Fibroblast of peridontal ligament (primary cell): ENCODE measurements at regions not wholly inside any gene's neighbourhood (a gene's known extent, or its start where the extent isn't known, plus 50 kb on each side); places are given as distances from the start of the nearest gene placed in this dataset.
"Not testable (repeated sequence)": the region's sequence is repeated elsewhere in the genome, so short reads cannot be mapped to it uniquely, and the experiment has no call there.

Source experiments
- DNase-seq: peaks from one replicate; pipeline ENCODE4 v3.0.0-alpha.2; 2010; ENCODE audit errors: extremely low read depth

DNA sequence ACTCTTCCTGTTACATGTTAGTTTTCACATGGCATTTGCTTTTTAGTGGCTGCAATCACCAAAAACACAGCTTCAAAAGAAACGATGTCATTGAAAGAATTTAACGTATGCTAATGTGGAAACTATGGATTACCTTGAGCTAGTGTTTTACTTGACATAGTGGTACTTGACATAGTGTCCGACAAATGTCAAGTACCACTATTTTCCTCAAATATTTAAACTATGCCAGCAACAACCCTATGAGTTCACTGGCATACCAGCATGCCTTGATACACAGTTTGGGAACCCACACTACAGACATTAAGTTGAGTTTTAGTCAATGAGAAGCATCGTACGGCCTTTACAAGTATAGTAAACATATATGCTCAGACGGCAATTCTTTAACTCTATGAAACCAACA is 560.3 kb downstream of the GALC start:
- no peak for DNase-seq

- no peak for DNase-seq
Measured at GRCh38 chr14:87430810-87431209, 562.2 kb downstream of the GALC start.

- no peak for DNase-seq
Measured at GRCh38 chr14:87430214-87430613, 562.8 kb downstream of the GALC start.

GRCh38 chr14:87419925-87420324 is 573.1 kb downstream of the GALC start:
- no peak for DNase-seq

DNA sequence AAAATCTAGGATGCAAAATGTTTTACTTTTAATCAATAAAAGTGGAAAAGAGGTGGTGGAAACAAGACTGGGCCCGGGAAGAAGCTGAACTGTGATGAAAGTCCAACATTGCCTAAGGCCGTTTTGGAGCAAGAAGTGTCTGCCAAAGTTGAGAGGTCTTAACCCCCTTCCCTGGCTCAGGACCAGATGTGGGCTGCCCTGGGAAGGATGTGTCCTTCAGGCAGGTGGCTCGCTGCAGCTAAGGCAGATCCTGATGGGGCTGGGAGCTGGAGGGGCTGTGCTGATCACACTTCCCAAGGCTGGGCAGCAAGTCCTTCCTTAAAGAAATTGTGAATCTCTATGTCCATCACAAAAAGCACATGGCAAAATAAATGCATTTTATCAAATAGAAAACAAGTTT is 581.6 kb downstream of the GALC start:
- DNase-seq: no peak

DNA sequence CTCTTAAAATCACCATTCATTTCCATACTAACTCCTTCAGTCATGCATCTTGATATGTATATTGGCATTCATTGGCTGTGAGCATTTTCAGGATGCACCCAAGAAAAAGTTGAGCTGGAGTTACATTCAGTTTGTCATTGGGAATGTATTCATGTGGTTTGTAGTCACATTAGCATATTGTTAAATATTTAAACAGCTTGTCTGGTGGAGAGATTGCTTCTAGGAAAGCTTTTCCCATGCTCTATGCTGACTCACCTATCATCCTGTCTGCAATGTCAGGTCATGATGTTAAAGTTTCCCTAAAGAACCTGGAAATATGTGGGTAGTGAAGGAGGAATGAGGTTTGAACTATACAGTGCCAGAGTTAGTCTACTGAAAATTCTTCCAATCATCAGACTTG is 583.6 kb downstream of the GALC start:
- DNase-seq: no peak

DNA sequence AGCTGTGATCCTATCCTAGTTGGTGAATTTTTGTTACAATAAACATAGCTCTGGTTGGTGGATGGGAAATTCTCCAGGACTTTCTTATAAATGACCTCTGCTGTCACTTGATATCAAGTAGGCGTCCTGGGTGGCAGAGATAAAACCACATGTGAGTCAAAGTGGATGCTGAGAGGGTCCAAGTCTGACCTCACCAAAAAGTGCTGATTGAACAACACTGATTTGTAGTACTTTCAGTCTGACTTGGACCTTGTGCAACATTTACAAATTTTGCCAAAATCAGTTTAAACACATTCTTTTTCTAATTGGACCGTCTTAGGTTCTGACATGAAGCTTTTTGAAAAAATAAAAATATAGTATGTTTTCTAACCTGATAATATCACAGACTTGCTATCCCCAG is 585.6 kb downstream of the GALC start:
- no peak for DNase-seq

- no peak for DNase-seq
Measured at GRCh38 chr14:87405563-87405962, 587.4 kb downstream of the GALC start.

DNA sequence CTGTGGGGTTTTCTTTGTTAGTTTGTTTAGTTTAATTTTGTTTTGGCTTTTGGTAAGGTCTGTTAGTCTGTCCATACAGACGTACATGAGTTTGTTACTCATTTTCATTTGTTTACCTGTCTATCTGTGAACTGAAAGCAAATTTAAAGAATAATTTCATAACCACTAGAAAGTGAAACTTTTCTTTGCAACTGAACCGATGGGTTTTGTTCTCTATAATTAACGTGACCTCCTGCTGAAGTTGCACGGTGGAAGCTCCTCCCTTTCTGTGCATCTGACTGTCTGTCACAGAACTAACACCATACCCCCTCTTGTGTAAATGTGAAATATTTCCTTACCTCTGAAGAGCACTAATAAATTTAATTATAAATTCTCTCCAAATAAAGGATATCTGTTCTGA is 595.5 kb downstream of the GALC start:
- no peak for DNase-seq

DNA sequence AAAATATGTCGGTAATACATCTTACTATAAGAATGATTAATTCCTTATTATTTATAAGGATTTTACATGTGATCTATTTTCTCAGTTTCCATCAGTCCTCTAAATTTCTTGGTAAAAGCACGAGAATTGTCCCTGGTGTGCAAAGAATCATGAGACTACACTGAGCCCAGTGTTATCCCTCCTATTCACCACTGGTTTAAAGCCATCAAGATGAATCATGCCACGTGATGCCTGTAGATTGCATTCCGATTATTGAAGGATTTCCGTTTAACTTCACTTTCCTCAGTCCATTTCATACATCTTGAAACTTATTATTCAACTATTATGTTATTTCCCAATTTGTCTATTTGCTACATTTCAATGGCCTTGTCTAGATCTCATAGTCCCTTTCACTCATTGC is 601.9 kb downstream of the GALC start:
- DNase-seq: no peak

DNA sequence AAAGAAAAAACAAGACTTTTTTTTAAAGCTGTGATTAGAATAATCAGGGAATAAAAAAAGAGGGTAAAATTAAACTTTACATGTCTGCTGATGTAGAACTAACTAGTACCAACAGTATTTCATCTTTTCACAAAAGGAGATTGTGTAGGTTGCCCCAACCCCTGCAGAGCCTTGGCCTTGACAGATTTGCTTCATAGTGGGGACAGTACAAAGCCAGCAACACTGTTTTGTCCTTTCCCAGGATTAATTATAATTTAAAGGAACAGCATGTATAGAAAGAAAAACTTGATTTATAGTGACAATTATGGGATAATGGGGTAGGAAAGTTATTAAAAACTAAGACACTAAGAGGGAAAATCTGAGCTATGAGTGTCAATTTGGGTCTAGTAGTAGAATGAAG is 604.0 kb downstream of the GALC start:
- DNase-seq: no peak

DNA sequence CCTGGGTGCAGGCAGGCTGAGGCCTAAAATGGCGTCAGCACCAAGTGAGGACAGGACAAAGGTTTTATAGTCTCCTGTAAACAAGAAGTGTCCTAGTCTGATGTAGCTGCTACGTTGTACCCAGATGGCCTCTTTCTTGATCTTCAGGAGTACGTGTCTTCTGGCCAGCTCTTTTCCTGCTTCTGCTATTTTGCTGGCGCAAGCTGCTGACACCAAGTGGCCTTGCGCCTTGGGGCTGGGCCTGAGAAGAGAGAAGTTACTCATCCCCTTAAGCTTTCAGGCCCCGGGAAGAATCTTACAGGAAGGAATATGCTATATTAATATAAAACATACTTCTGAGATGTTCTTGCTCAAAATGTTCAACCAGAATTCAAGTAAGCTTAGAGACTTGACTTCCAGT is 605.2 kb downstream of the GALC start:
- DNase-seq: no peak

DNA sequence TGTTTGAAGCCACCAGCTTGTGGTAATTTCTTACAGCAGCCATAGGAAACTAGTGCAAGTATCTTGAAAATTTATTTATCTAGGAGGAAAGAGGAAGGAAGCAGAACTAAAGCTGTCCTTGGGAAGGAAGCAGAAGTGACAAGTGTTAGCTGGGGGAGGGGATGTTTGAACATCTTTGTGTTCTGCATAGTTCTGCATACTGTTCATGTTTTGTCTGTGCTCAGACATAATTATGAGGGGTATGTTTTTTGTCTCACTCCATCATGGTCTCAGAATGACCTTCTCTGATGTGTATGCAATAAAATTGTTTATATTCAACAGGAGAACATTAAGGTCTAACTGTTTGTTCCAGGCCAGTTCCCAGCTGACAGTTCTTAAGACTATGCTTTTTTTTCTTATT is 606.5 kb downstream of the GALC start:
- DNase-seq: no peak

GRCh38 chr14:87380054-87380453 is 612.9 kb downstream of the GALC start:
- DNase-seq: no peak

GRCh38 chr14:87368751-87369150 is 624.2 kb downstream of the GALC start:
- no peak for DNase-seq

DNA sequence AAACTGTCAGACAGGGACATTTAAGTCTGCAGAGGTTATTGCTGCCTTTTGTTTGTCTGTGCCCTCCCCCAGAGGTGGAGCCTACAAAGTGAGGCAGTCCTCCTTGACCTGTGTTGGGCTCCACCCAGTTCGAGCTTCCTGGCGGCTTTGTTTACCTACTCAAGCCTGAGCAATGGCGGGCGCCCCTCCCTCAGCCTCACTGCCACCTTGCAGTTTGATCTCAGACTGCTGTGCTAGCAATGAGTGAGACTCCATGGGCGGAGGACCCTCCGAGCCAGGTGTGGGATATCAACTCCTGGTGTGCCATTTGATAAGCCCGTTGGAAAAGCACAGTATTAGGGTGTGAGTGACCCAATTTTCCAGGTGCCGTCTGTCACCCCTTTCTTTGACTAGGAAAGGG is 632.7 kb downstream of the GALC start:
- not testable (repeated sequence) for DNase-seq

GRCh38 chr14:87351007-87351406 is 642.0 kb downstream of the GALC start:
- no peak for DNase-seq

GRCh38 chr14:87349921-87350320 is 643.1 kb downstream of the GALC start:
- DNase-seq: no peak

DNA sequence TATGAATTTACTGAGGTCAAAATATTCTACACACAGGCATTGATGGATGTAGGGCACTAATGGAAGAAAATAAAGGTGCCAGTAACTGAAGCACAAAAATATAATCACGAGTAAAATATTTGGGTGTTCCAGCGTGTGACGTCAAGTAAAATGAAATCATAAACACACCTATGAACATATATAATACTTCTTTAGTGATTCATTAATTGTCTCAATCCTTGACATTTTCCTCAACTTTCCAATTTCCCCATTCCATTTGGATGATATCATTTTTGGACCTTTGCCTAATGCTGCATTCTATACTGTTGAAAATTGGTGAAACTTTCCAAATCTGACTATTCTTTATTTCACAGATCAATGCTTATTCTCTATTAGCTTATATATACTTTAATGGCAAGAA is 649.3 kb downstream of the GALC start:
- DNase-seq: no peak

- peak; percentile 43 for DNase-seq
Measured at GRCh38 chr14:87334997-87335685, 657.8 kb downstream of the GALC start.

DNA sequence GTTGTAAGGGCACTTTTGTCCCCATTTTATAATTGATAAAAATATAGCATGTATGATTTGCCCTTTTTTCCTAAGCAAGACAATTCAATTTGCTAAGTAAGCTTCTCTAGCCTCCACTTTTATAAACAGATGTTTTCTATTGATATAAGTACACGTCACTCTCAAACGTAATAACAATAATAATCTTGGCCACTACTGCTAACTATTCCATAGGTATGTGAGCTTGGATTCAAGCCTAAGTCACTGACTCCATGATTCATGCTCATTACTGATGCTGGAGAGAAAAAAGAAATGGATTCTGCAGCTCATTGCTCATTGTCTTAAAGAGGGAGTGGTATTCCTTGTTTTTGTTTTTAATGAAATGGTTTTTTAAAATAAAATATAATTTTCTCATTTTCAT is 661.0 kb downstream of the GALC start:
- peak; percentile 42 for DNase-seq

DNA sequence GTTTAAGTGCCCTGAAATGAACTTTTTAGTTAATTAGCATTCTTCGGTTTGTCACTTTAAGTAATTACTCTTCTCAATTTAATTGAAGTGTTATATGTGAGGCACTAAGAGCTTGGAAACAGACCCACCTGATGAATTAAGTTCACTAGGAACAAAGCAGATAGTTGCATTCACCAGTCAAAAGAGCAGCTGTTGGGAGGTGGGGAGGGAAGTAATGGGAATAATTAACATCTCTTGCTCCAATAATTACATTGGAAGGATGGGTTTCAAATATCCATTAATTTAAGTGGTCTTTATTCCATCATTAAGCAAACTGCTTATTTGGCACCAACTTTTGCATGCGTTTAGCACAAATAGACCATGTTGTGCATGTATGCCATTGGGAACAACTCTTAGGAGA is 667.2 kb downstream of the GALC start:
- no peak for DNase-seq

DNA sequence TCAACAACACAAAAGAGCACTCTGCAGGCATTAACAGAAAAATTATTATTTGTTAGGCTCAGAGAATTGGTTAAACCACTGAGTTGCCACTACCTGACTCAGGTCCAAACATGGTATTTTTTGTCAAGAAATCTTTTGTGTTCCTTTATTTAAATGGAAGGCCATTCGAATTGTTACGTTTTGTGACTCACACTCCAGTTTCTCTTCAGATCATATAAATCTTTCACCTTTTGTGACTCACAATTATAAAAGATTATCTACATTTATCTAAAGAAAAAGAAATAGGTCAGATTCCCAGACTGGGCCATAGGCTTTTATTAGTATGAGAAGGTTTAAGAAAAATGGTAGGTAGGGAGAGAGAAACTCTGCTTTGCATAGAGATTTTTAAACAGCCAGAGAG is 669.8 kb downstream of the GALC start:
- DNase-seq: no peak

- no peak for DNase-seq
Measured at GRCh38 chr14:87321548-87321947, 671.4 kb downstream of the GALC start.

DNA sequence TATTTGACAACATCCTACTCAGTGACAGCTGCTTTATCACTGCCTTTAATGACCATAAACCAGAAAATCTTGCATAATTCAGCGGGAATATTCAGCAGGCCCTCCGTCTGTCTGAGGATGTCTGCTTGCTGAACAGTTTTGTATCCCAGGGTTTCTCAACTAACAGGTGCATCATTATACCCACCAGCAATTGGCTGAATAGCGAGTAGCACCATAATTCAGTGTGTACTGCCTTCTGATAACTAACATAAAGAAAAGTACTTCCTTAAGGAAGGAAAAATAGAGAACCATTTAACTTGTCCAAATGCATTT is 680.1 kb downstream of the GALC start:
- DNase-seq: no peak
